GM19238 (cell line): ENCODE measurements at regions not wholly inside any gene's neighbourhood (a gene's known extent, or its start where the extent isn't known, plus 50 kb on each side); places are given as distances from the start of the nearest gene placed in this dataset.
"Not testable (repeated sequence)": the region's sequence is repeated elsewhere in the genome, so short reads cannot be mapped to it uniquely, and the experiment has no call there.

Experiments used
- DNase-seq: peaks from one replicate; pipeline ENCODE4 v3.0.0; 2011; ENCODE audit warnings: low spot score; ENCODE audit not compliant: insufficient read length

DNA sequence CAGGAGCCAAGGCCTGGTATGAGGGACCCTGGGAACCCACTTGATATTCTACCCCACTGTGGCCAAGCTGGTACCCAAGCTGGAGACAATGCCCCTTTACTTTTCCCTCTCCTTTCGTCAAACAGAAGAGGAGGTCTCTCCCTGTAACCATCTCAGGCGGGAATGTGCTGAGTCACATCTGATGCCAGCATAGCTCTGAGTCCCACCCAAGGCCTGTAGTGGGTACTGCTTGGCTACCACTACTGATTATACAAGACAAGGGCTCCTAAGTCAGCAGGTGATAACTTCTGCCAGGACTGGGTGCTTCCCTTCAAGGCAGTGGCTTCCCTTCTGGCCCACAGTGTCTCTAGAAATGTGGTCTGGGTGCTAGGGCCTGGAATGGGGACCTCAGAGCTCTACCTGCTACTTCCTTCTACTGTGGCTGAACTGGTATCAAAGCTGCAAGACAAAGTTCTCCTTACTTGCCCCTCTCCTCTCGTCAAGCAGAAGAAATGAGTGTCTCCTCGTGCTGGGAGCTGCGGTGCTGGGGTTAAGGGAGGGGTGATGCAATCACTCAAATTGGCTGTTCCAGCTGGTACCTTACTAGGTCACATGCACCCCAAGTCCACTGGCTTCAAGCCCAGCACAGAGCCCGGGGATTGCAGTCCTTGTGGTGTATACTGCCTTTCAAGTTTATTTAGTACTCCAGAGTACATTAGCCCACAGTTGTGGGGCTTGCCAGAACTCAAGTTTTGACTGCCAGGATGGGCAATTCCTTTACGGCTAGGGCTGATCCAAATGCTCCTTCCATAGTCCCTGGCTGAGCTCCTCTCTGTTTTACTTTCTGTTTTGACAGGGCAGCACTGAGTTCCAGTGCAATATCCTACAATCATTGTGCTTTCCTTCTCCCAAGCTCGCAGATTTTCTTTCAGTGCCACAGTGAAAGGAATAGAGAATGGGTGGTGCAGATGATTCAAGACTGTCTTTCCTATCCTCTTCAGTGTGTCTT, 419.7 kb upstream of the CNTN5 start:
- no peak for DNase-seq

GRCh38 chr11:98616098-98616655, 404.6 kb upstream of the CNTN5 start:
- DNase-seq = no peak

GRCh38 chr11:98621767-98622166, 399.0 kb upstream of the CNTN5 start:
- DNase-seq = no peak

GRCh38 chr11:98625526-98625925, 395.2 kb upstream of the CNTN5 start:
- no peak for DNase-seq

DNA sequence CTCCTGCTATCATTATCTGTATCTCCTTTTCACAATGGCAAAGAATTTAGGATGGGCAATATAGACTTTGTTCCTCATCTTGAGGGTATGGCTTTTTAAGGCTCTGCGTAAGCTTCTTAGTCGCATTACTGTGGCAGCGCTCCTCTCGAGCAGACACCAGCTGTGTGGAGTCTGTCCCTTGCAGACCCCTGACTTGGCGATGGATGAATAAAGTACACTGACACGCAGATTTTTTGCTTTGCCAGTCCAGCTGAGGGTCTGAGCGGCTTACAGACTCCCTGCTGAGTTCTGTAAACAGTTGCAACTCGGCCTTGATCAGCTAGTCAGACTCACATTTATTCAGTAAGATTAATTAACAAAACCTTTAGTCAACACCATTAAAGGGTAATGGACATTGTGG, 390.0 kb upstream of the CNTN5 start:
- no peak for DNase-seq

DNA sequence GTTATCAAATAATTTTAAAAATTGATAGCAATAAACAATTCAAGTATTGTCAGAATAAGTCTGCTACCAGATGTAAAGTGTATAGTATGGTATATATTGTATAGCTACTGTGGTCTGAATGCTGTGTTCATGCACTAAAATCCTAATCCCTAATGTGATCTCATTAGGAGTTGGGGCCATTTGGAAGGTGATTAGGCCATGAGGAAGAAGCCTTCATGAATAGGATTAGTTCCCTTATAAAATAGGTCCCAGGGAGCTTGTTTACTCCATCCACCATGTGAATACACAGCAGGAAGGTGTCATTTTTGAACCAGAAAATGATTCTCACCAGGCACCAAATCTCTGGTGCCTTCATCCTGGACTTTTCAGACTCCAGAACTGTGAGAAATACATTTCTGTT, 363.0 kb upstream of the CNTN5 start:
- no peak for DNase-seq

- DNase-seq = no peak
Measured at GRCh38 chr11:98659431-98659830, 361.3 kb upstream of the CNTN5 start.

DNA sequence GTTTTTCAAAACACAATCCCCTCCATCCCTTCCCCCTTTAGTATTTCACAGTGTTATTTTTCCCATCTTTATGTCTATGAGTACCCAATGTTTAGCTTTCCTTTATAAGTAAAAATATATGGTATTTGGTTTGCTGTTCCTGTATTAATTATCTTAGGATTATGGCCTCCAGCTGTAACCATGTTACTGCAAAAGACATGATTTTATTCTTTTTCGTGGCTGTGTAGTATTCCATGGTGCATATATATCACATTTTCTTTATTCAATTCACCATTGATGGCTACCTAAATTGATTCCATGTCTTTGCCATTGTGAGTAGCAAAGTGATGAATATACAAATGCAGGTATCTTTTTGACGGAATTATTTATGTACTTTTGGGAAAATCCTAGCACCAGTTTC, 346.4 kb upstream of the CNTN5 start:
- DNase-seq = no peak

DNA sequence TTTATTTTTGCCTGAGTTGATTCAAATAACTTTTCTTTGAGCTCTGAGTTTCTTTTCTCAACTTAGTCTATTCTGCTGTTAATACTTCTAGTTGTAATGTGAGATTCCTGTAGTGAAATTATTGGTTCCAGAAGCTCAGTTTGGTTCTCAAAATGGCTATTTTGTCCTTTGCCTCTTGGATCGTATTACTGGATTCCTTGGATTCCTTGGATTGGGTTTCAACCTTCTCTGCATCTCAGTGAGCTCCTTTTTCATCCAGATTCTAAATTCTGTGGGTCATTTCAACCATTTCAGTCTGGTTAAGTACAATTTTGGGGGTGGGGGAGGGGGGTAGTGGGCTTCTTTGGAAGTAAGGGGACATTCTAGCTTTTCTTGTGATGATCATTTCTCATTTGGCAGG, 341.1 kb upstream of the CNTN5 start:
- DNase-seq = no peak

DNA sequence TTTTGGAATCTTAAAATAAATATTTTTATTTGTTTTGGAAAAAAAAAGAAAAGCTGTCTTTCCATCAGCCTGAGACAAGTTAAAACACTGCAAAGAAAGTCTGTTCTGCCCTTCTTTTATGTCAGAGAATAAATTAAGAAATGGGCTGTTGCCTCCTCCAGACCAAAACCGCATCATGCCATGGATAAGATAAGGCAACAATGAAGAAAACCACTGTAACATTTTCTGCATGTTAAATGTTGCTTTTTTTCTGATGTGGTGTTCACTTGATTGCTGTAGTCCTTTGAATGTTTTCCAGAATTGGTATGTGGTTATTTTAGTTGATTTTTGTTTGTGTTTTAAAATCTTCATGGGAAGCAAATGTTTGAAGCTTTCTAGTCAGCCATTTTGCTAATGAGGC, 319.2 kb upstream of the CNTN5 start:
- no peak for DNase-seq

GRCh38 chr11:98703779-98704556, 316.8 kb upstream of the CNTN5 start:
- DNase-seq = no peak

GRCh38 chr11:98710026-98710425, 310.7 kb upstream of the CNTN5 start:
- DNase-seq = no peak

DNA sequence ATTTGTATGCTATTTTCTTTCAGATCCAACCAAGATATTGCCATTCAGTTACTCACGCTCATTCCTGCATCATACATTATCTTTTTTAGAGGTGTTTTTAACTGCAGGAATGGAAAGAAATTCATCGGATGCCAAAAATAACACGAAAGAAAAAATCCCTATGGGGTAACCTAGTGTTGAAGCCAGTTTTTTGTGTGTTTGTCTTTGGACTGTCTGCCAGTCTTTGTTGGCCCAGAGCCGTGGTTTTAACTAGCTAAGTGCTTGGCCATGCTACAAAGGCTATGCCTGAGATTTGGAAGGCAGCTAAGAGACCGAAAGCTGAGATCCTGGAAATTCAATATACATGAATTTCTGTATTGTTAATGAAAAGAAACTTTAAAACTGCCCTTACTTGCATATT, 309.8 kb upstream of the CNTN5 start:
- DNase-seq = no peak

GRCh38 chr11:98720951-98721350, 299.8 kb upstream of the CNTN5 start:
- DNase-seq = no peak

DNA sequence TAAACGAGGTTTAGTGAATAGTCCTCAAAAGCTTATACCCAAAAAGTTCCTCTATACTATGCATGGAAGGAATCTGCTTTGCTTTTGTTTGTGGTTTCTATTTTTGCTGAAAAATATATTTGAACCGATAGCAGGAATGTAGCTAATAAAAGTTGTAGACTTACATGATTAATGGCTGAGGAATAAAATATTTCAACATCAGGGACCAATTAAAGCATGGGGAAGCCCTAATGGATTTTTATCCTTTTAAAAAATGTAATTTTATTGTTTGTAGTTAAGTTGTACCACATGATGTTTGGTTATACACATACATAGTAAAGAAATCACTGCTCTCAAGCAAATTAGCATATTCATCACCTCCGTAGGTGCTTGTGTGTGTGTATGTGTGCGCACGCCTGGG, 295.3 kb upstream of the CNTN5 start:
- no peak for DNase-seq

- no peak for DNase-seq
Measured at GRCh38 chr11:98728421-98728820, 292.3 kb upstream of the CNTN5 start.

GRCh38 chr11:98729118-98729517, 291.6 kb upstream of the CNTN5 start:
- no peak for DNase-seq

GRCh38 chr11:98732947-98733346, 287.8 kb upstream of the CNTN5 start:
- no peak for DNase-seq

GRCh38 chr11:98733378-98733777, 287.4 kb upstream of the CNTN5 start:
- DNase-seq = not testable (repeated sequence)

DNA sequence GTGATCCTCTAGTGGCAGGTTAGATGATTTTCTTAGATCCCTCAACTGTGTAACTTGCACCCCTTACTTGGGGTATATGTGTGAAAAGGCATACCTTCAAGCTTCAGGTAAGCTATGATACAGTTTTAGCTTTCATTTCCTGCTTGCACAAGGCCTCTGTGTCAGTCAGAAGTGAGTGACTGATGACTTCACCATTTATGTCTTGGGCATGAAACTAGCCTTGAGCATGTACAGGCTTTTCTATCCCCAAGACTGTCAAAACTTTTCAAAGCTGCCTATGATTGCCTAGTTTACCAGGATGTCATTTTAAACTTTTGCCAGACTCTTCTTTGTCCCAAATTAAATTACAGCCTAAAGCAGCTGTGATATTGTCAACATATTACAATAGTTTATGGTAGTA, 286.1 kb upstream of the CNTN5 start:
- DNase-seq = no peak

DNA sequence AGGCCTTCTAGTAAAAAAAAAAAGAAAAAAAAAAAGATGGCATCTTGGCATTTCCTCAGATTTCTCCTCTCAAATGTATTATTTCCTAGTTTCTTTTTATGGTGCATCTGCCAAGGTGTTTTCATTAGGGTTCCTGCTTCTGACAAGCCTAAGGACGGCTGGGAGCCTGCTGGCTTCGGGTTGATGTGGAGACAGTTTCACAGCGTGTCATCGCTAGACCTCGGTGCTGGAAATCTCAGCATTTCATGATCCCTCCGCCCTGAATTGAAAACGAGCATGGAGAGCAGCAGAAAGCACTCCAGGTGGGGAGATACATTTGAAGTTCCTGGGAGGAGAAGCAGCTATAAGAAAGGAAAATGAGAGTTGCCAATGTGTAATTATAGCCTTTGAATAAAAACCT, 283.9 kb upstream of the CNTN5 start:
- no peak for DNase-seq

DNA sequence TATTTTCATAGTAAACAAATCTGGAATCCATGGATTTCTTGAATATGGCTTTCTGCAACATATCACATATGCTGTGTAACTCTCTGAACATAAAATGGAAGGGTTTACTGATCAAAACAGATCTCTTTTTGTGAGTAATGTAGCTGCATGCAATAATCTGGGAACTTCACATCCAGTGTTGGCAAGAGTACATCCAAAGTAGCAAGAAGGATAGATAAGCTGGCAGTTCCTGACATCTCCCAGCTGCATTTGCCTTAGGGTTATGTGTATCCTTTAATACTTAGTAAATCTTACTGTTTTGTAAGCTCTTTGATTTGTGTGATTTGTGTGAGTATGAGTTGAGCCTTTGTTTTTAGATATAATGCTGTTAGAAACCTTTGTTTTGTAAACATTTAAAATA, 280.4 kb upstream of the CNTN5 start:
- no peak for DNase-seq
